Mesothelial cell of epicardium (in vitro differentiated cells): ENCODE measurements at regions not wholly inside any gene's neighbourhood (a gene's known extent, or its start where the extent isn't known, plus 50 kb on each side); places are given as distances from the start of the nearest gene placed in this dataset.
"Not testable (repeated sequence)": the region's sequence is repeated elsewhere in the genome, so short reads cannot be mapped to it uniquely, and the experiment has no call there.

Source experiments
- DNase-seq, 2 experiments: peaks; one replicate each; pipeline ENCODE4 v3.0.0; 2021; ENCODE audit warnings: low spot score in 2 of 2; ENCODE audit not compliant: unreplicated experiment in 2 of 2
- H3K27ac Mint-ChIP-seq: 2 replicates; pipeline ENCODE4 v1.8.0; 2021; ENCODE audit warnings: mixed read lengths
- H3K27me3 Mint-ChIP-seq: 2 replicates; pipeline ENCODE4 v1.8.0; 2021; ENCODE audit warnings: low read depth, mixed read lengths
- H3K36me3 Mint-ChIP-seq: 2 replicates; pipeline ENCODE4 v1.8.0; 2021; ENCODE audit warnings: mixed read lengths
- H3K4me1 Mint-ChIP-seq: 2 replicates; pipeline ENCODE4 v1.8.0; 2021; ENCODE audit warnings: mixed read lengths
- H3K4me3 Mint-ChIP-seq: 2 replicates; pipeline ENCODE4 v1.8.0; 2021; ENCODE audit warnings: mild to moderate bottlenecking, moderate library complexity, mixed read lengths
- H3K9me3 Mint-ChIP-seq: 2 replicates; pipeline ENCODE4 v1.8.0; 2021; ENCODE audit warnings: mixed read lengths
- CTCF ChIP-seq: fragments of 200-600 bp; sonication (generic); IDR thresholded peaks from one replicate; pipeline ENCODE4 v1.5.0; 2021; ENCODE audit warnings: antibody characterized with exemption; ENCODE audit not compliant: unreplicated experiment

DNA sequence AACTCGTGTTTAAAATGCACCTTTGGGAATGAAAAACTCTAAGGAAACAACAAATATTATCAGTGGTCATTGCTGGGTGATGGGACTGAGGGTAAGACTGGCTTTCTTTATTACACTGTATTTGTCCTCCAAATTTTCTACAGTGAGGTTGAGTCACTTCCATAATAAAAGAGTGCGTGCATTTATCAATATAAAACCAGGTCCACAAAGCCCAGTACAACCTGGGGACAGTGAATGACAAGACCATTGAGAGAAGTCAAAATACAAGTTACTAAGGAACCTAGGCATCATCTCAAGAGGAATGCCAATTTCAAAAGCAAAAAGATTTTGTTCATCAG lies 76.4 kb downstream of the MAGED4 start:
- H3K4me3 Mint-ChIP-seq, result peak overlapping the region; percentile 97
- peaks cover 5% of the 10 kb centered on the region for H3K9me3 Mint-ChIP-seq
- DNase-seq, result no peak
- H3K27me3 Mint-ChIP-seq, result peaks cover 7% of the 10 kb centered on the region
- H3K4me1 Mint-ChIP-seq, result peaks cover 21% of the 10 kb centered on the region
- no peaks in the 10 kb centered on the region for H3K36me3 Mint-ChIP-seq
- TF ChIP-seq CTCF, result no peak
- H3K27ac Mint-ChIP-seq, result peak overlapping the region; percentile 99

DNA sequence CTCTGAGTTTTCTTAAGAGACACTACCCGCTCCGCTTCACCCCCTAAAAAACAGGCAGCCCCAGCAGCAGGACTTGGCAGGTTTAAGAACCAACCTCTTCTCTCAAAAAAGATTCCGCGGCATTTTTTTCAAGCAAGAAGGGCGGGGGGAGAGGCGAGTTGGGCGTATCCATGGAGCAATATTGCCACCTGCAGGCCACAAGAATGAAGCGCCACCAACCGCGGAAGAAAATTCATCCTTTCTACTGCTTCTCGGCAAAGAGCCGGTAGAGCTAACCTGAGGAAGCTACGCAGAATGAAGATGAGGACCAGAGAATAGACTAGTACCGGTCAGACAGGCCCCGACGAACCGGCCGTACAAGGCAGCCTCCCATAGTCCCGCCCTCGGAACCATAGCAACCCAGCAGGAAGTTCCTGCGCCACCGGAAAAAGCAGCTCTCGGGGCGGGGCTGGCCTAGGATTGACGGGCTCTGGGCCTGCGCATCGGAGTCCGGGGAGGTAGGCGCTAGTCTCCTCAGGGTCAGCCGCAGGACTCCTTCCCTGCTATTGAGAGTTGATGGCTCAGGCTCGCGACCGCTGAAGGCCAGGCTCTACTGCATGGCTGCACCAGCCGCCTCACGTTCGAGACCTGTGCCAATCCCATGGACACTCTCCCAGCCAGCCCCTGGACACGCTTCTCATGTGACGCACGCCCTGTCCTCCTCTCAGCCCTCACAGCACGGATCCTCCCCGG lies 76.9 kb downstream of the MAGED4 start:
- DNase-seq, result peak; percentile 65 to 84
- peak overlapping the region; percentile 99 for H3K27ac Mint-ChIP-seq
- no peaks in the 10 kb centered on the region for H3K36me3 Mint-ChIP-seq
- peaks cover 5% of the 10 kb centered on the region for H3K9me3 Mint-ChIP-seq
- peak overlapping the region; percentile 97 for H3K4me3 Mint-ChIP-seq
- H3K4me1 Mint-ChIP-seq, result peaks cover 21% of the 10 kb centered on the region
- H3K27me3 Mint-ChIP-seq, result peaks cover 5% of the 10 kb centered on the region
- TF ChIP-seq CTCF, result peak; percentile 94

DNA sequence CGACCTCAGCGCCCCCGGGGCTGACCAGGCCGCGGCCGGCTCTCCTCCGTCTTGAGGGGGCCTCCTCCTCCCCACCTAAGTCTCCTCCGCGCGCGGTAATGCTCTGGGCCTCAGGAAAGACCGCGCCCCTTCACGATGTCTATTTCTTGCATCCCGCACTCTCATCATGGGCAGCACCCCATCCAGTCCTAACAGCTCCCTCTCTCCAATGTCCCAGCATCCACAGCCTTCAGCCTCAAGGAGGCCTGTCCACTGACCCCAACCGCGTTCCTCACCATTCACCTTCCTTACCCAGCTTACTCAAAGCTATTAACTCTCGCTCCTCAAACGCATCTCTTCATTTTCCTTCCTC lies 77.5 kb downstream of the MAGED4 start:
- TF ChIP-seq CTCF, result no peak
- DNase-seq, result no peak
- peaks cover 5% of the 10 kb centered on the region for H3K9me3 Mint-ChIP-seq
- no peaks in the 10 kb centered on the region for H3K36me3 Mint-ChIP-seq
- peaks cover 21% of the 10 kb centered on the region for H3K4me1 Mint-ChIP-seq
- peak overlapping the region; percentile 97 for H3K4me3 Mint-ChIP-seq
- peak overlapping the region; percentile 99 for H3K27ac Mint-ChIP-seq
- no peaks in the 10 kb centered on the region for H3K27me3 Mint-ChIP-seq

DNA sequence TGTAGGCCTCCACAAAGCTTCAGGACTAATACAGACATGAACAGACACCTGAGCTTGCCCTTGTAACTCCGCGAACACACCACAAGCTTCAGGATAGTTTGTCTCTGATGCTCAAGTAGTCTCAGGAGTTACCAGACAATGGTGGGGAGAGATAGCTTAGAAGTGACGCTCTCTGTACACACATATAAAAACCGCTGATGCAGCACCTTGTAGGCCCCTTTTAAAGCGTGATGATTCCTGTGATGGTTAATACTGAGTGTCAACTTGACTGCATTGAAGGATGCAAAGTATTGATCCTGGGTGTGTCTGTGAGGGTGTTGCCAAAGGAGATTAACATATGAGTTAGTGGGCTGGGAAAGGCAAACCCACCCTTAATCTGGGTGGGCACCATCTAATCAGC lies 78.7 kb downstream of the MAGED4 start:
- no peaks in the 10 kb centered on the region for H3K36me3 Mint-ChIP-seq
- H3K27me3 Mint-ChIP-seq, result no peaks in the 10 kb centered on the region
- H3K4me3 Mint-ChIP-seq, result no peak overlapping the region
- no peak for TF ChIP-seq CTCF
- peaks cover 21% of the 10 kb centered on the region for H3K4me1 Mint-ChIP-seq
- H3K9me3 Mint-ChIP-seq, result peaks cover under 1% of the 10 kb centered on the region
- DNase-seq, result no peak
- no peak overlapping the region for H3K27ac Mint-ChIP-seq

GRCh38 chrX:52265713-52266112 lies 81.0 kb downstream of the MAGED4 start:
- peaks cover 20% of the 10 kb centered on the region for H3K4me1 Mint-ChIP-seq
- H3K9me3 Mint-ChIP-seq, result peaks cover 10% of the 10 kb centered on the region
- no peak for TF ChIP-seq CTCF
- H3K36me3 Mint-ChIP-seq, result no peaks in the 10 kb centered on the region
- no peak overlapping the region for H3K27ac Mint-ChIP-seq
- no peak for DNase-seq
- no peaks in the 10 kb centered on the region for H3K27me3 Mint-ChIP-seq
- no peak overlapping the region for H3K4me3 Mint-ChIP-seq

GRCh38 chrX:52268502-52268901 lies 83.8 kb downstream of the MAGED4 start:
- not testable (repeated sequence) for H3K36me3 Mint-ChIP-seq, H3K4me3 Mint-ChIP-seq, H3K27me3 Mint-ChIP-seq, H3K27ac Mint-ChIP-seq, DNase-seq, H3K4me1 Mint-ChIP-seq
- H3K9me3 Mint-ChIP-seq, result peaks cover 12% of the 10 kb centered on the region
